HEK293T (cell line): ENCODE measurements at regions not wholly inside any gene's neighbourhood (a gene's known extent, or its start where the extent isn't known, plus 50 kb on each side); places are given as distances from the start of the nearest gene placed in this dataset.

Experiments used
- CTCF ChIA-PET: fragments of 350-600 bp; formaldehyde crosslinking; extraction: SDS; loops from one replicate; lab custom pipeline; 2021; ENCODE audit warnings: antibody characterized with exemption, inconsistent platforms; lab: Yijun Ruan, JAX
- POLR2A ChIA-PET: fragments of 350-600 bp; formaldehyde crosslinking; extraction: SDS; loops from one replicate; lab custom pipeline; 2020; ENCODE audit warnings: antibody characterized with exemption, inconsistent platforms; lab: Yijun Ruan, JAX
- DNase-seq: peaks from one replicate; pipeline ENCODE4 v3.0.0; 2012; ENCODE audit warnings: mixed read lengths; ENCODE audit errors: extremely low spot score
- ARNT ChIP-seq: fragments of 450-650 bp; IDR thresholded peaks from 2 replicates; pipeline ENCODE4 v1.6.1; 2017; ENCODE audit warnings: mild to moderate bottlenecking
- BHLHE40 ChIP-seq: fragments of 450-650 bp; IDR thresholded peaks from 2 replicates; pipeline ENCODE4 v1.6.1; 2016; ENCODE audit warnings: mild to moderate bottlenecking, moderate library complexity, borderline replicate concordance
- CTBP1 ChIP-seq: fragments of 450-650 bp; IDR thresholded peaks from 2 replicates; pipeline ENCODE4 v1.6.1; 2016; ENCODE audit warnings: borderline replicate concordance
- ELF4 ChIP-seq: fragments of 450-650 bp; IDR thresholded peaks from 2 replicates; pipeline ENCODE4 v1.6.1; 2017; ENCODE audit warnings: antibody characterized with exemption
- FOXA1 ChIP-seq: fragments of 450-650 bp; IDR thresholded peaks from 2 replicates; pipeline ENCODE4 v1.6.1; 2016; ENCODE audit warnings: mild to moderate bottlenecking
- FOXK2 ChIP-seq: fragments of 450-650 bp; IDR thresholded peaks from 2 replicates; pipeline ENCODE4 v1.6.1; 2016; ENCODE audit warnings: mild to moderate bottlenecking
- FOXM1 ChIP-seq: fragments of 450-650 bp; IDR thresholded peaks from 2 replicates; pipeline ENCODE4 v1.6.1; 2017; ENCODE audit warnings: mild to moderate bottlenecking, borderline replicate concordance
- HDGF ChIP-seq: fragments of 450-650 bp; IDR thresholded peaks from 2 replicates; pipeline ENCODE4 v1.6.1; 2017; ENCODE audit warnings: antibody characterized with exemption, borderline replicate concordance
- L3MBTL2 ChIP-seq: fragments of 450-650 bp; conservative IDR thresholded peaks from 2 replicates; pipeline ENCODE4 v1.6.1; 2016; ENCODE audit warnings: mild to moderate bottlenecking
- LEF1 ChIP-seq: fragments of 450-650 bp; IDR thresholded peaks from 2 replicates; pipeline ENCODE4 v1.6.1; 2017; ENCODE audit warnings: mild to moderate bottlenecking, borderline replicate concordance
- NFRKB ChIP-seq: fragments of 450-650 bp; IDR thresholded peaks from 2 replicates; pipeline ENCODE4 v1.6.1; 2016; ENCODE audit warnings: mild to moderate bottlenecking, moderate library complexity
- PKNOX1 ChIP-seq: fragments of 450-650 bp; IDR thresholded peaks from 2 replicates; pipeline ENCODE4 v1.6.1; 2016
- SP1 ChIP-seq: fragments of 450-650 bp; IDR thresholded peaks from 2 replicates; pipeline ENCODE4 v1.6.1; 2017
- SUZ12 ChIP-seq: fragments of 450-650 bp; IDR thresholded peaks from 2 replicates; pipeline ENCODE4 v1.6.1; 2016; ENCODE audit warnings: mild to moderate bottlenecking
- TARDBP ChIP-seq: fragments of 450-650 bp; IDR thresholded peaks from 2 replicates; pipeline ENCODE4 v1.6.1; 2016
- ZNF384 ChIP-seq: fragments of 450-650 bp; IDR thresholded peaks from 2 replicates; pipeline ENCODE4 v1.6.1; 2016

- ChIA-PET POLR2A (no interaction called here), CTCF (no interaction called here)
- TF ChIP-seq SP1 (no peak), FOXK2 (no peak), L3MBTL2 (no peak), ZNF384 (no peak), FOXM1 (no peak), PKNOX1 (no peak), ARNT (no peak), BHLHE40 (no peak)
- no peak for DNase-seq
These were observed 158.0 kb downstream of the EN1 start for GRCh38 chr2:118689456-118689855.

- CTCF ChIA-PET = no interaction called here
- no peak for DNase-seq
- POLR2A ChIA-PET = no interaction called here
- TF ChIP-seq ZNF384 (no peak), NFRKB (no peak), LEF1 (no peak), SP1 (no peak), ELF4 (no peak), FOXA1 (no peak), L3MBTL2 (no peak), BHLHE40 (no peak), PKNOX1 (no peak), HDGF (no peak), ARNT (no peak), SUZ12 (no peak), FOXK2 (no peak), CTBP1 (no peak), TARDBP (no peak), FOXM1 (no peak)
These were observed 158.4 kb downstream of the EN1 start for GRCh38 chr2:118689033-118689432.

- POLR2A ChIA-PET = no interaction called here
These were observed 159.8 kb downstream of the EN1 start for GRCh38 chr2:118687698-118688097.

GRCh38 chr2:118687192-118687591 lies 160.3 kb downstream of the EN1 start:
- DNase-seq = no peak
- POLR2A ChIA-PET = no interaction called here
- TF ChIP-seq TARDBP = no peak
- TF ChIP-seq FOXK2 = no peak
- TF ChIP-seq FOXM1 = no peak
- TF ChIP-seq FOXA1 = no peak
- TF ChIP-seq ARNT = no peak
- TF ChIP-seq BHLHE40 = no peak
- TF ChIP-seq NFRKB = no peak
- TF ChIP-seq L3MBTL2 = no peak
- CTCF ChIA-PET = no interaction called here

More at GRCh38 chr2:118687698-118688097, 159.8 kb downstream of the EN1 start:
- CTCF ChIA-PET = no interaction called here
- DNase-seq = no peak
- TF ChIP-seq SP1 (no peak), BHLHE40 (no peak), LEF1 (no peak), CTBP1 (no peak), FOXK2 (no peak), PKNOX1 (no peak), FOXA1 (no peak), ZNF384 (no peak), ARNT (no peak), ELF4 (no peak), TARDBP (no peak), FOXM1 (no peak)

GRCh38 chr2:118686346-118686745 lies 161.1 kb downstream of the EN1 start:
- POLR2A ChIA-PET = no interaction called here
- TF ChIP-seq FOXK2 (no peak), ELF4 (no peak), FOXA1 (no peak), BHLHE40 (no peak), HDGF (no peak), PKNOX1 (no peak), ARNT (no peak), SUZ12 (no peak), ZNF384 (no peak), LEF1 (no peak), TARDBP (no peak), SP1 (no peak), L3MBTL2 (no peak)
- DNase-seq = no peak
- CTCF ChIA-PET = no interaction called here

- DNase-seq = no peak
- ChIA-PET CTCF (no interaction called here), POLR2A (no interaction called here)
- TF ChIP-seq HDGF (no peak), FOXM1 (no peak), TARDBP (no peak), LEF1 (no peak), CTBP1 (no peak), ZNF384 (no peak), NFRKB (no peak), BHLHE40 (no peak), FOXA1 (no peak)
These were observed 164.0 kb downstream of the EN1 start for GRCh38 chr2:118683460-118683859.
